B cell (primary cell): ENCODE measurements at regions not wholly inside any gene's neighbourhood (a gene's known extent, or its start where the extent isn't known, plus 50 kb on each side); places are given as distances from the start of the nearest gene placed in this dataset.

Experiments used
- ATAC-seq: fragments of 200-7000 bp; cut with Tn5 transposase; one replicate; pipeline ENCODE4 v1.10.0; 2021; ENCODE audit warnings: low read depth, mild to moderate bottlenecking, moderate number of reproducible peaks, moderate library complexity
- CTCF ChIA-PET: fragments of 350-600 bp; sonication (Branson Sonifier 250); formaldehyde crosslinking; loops from one replicate; lab custom pipeline; 2021; ENCODE audit warnings: antibody characterized with exemption, inconsistent platforms; lab: Charles Lee
- POLR2A ChIA-PET: fragments of 350-600 bp; sonication (Branson Sonifier 250); formaldehyde crosslinking; loops from one replicate; lab custom pipeline; 2021; ENCODE audit warnings: antibody characterized with exemption; lab: Charles Lee
- DNase-seq: peaks from one replicate; pipeline ENCODE4 v3.0.0; 2013
- H2AFZ ChIP-seq: 2 replicates; pipeline ENCODE4 v1.6.1; 2012; ENCODE audit warnings: mild to moderate bottlenecking, low read depth, low read length; ENCODE audit not compliant: insufficient read depth, poor library complexity, severe bottlenecking
- H3K27ac ChIP-seq, 2 donors: 1 replicate in 1 of 2; 2 replicates in 1 of 2; pipeline ENCODE4 v1.5.1; 2012 to 2013; ENCODE audit warnings: low read length in 2 of 2, mild to moderate bottlenecking in 2 of 2, moderate library complexity in 1 of 2
- H3K27me3 ChIP-seq, 4 experiments: fragments of 200-600 bp in 1 of 4; sonication (generic) in 1 of 4; replicated peaks in 1 of 4; 1 replicate in 2 of 4; 2 replicates in 2 of 4; pipeline versions ENCODE4 v1.6.1 to v1.7.0; 2013 to 2016; ENCODE audit warnings: low read length in 3 of 4, mild to moderate bottlenecking in 2 of 4, mixed read lengths in 1 of 4, moderate library complexity in 1 of 4; ENCODE audit not compliant: insufficient read depth in 4 of 4, control insufficient read depth in 3 of 4; ENCODE audit errors: control extremely low read depth in 1 of 4
- H3K36me3 ChIP-seq, 2 experiments: replicated peaks in 1 of 2; 1 replicate in 1 of 2; 2 replicates in 1 of 2; pipeline versions ENCODE4 v1.6.1 to v1.7.1; 2013; ENCODE audit warnings: low read length in 1 of 2; ENCODE audit not compliant: insufficient read depth in 2 of 2, control insufficient read depth in 1 of 2; ENCODE audit errors: control extremely low read depth in 1 of 2, extremely low read depth in 1 of 2
- H3K4me1 ChIP-seq, 2 donors: fragments of 200-600 bp in 1 of 2; sonication (generic) in 1 of 2; 1 replicate in 1 of 2; 2 replicates in 1 of 2; pipeline versions ENCODE4 v1.5.1 to v1.6.1; 2013 to 2017; ENCODE audit warnings: low read length in 2 of 2; ENCODE audit not compliant: control insufficient read depth in 2 of 2, insufficient read depth in 2 of 2
- H3K4me2 ChIP-seq: replicated peaks from 2 replicates; pipeline ENCODE3; 2012; ENCODE audit warnings: mild to moderate bottlenecking, low read depth, low read length; ENCODE audit not compliant: poor library complexity, severe bottlenecking
- H3K4me3 ChIP-seq, 5 experiments: fragments of 200-600 bp in 1 of 5; sonication (generic) in 1 of 5; 1 replicate in 3 of 5; 2 replicates in 2 of 5; pipeline versions ENCODE4 v1.5.1 to v1.7.0; 2011 to 2016; ENCODE audit warnings: low read length in 4 of 5, mild to moderate bottlenecking in 4 of 5, low read depth in 2 of 5, control low read depth in 1 of 5, moderate library complexity in 1 of 5; ENCODE audit not compliant: insufficient read depth in 1 of 5; ENCODE audit errors: control extremely low read depth in 1 of 5, extremely low read depth in 1 of 5
- H3K79me2 ChIP-seq: fragments of 200-600 bp; sonication (generic); one replicate; pipeline ENCODE4 v1.6.0; 2016; ENCODE audit warnings: low read length; ENCODE audit not compliant: control insufficient read depth, insufficient read depth
- H3K9ac ChIP-seq: fragments of 200-600 bp; sonication (generic); 2 replicates; pipeline ENCODE4 v1.6.1; 2017; ENCODE audit warnings: mild to moderate bottlenecking, low read length, moderate library complexity
- H3K9me3 ChIP-seq, 3 donors: one replicate each; pipeline versions ENCODE4 v1.6.1 to v1.7.1; 2013; ENCODE audit warnings: low read length in 2 of 3; ENCODE audit not compliant: control insufficient read depth in 2 of 3, insufficient read depth in 1 of 3; ENCODE audit errors: control extremely low read depth in 1 of 3
- H4K20me1 ChIP-seq: 2 replicates; pipeline ENCODE4 v1.6.0; 2012; ENCODE audit warnings: mild to moderate bottlenecking, low read length; ENCODE audit not compliant: insufficient read depth, control insufficient read depth, poor library complexity, severe bottlenecking
- H3K27ac Mint-ChIP-seq: one replicate; pipeline ENCODE4 v1.8.0; 2021; ENCODE audit warnings: mixed read lengths
- H3K27me3 Mint-ChIP-seq: one replicate; pipeline ENCODE4 v1.8.0; 2021; ENCODE audit warnings: mixed read lengths
- H3K4me1 Mint-ChIP-seq: one replicate; pipeline ENCODE4 v1.8.0; 2021; ENCODE audit warnings: mixed read lengths
- H3K4me3 Mint-ChIP-seq: one replicate; pipeline ENCODE4 v1.8.0; 2021; ENCODE audit warnings: mixed read lengths
- H3K9me3 Mint-ChIP-seq: one replicate; pipeline ENCODE4 v1.8.0; 2022; ENCODE audit warnings: mixed read lengths; ENCODE audit not compliant: insufficient read depth
- EZH2 ChIP-seq: IDR thresholded peaks from 2 replicates; pipeline ENCODE4 v1.6.1; 2012; ENCODE audit warnings: borderline replicate concordance, low read depth, mild to moderate bottlenecking, moderate library complexity, low read length; ENCODE audit not compliant: insufficient read depth, poor library complexity, severe bottlenecking
- WGBS: methylation state at CpG from one replicate; pipeline ENCODE4 v1.1.5; 2013; ENCODE audit warnings: missing lambda C conversion rate; ENCODE audit not compliant: insufficient coverage; 5-methylcytosine and 5-hydroxymethylcytosine counted together
- intact Hi-C: fragments of 100-400 bp; cut with micrococcal nuclease; formaldehyde crosslinking; loops from one replicate; pipeline ENCODE4 v1.10.0; 2022
- TF ChIP-seq, protein P1 (sequence below): fragments of 200-600 bp; IDR thresholded peaks from one replicate; pipeline ENCODE4 v1.8.0; 2022; ENCODE audit warnings: antibody characterized with exemption, mild to moderate bottlenecking

DNA sequence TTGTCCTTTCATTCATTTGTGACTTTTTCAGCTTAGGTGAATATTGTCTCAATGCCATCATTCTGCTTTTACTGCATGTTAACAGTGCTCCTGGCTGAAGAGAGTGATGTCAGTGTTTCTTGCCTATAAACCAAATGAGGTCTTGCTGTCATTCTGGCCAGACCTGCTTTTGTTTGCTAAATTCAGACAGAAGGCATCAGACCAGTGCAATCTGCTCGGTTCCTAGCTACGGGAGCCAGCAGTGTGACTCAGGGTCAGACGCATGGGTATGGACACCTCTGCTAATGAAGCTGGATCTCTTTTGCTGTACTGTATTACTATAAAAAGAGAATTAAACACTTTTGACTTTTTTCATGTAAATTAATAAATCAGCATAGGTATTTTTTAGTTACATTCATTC is 178.9 kb downstream of the TMEM182 start:
- H3K27ac Mint-ChIP-seq = no peak overlapping the region
- no peak for TF ChIP-seq EZH2
- TF ChIP-seq, protein P1, sequence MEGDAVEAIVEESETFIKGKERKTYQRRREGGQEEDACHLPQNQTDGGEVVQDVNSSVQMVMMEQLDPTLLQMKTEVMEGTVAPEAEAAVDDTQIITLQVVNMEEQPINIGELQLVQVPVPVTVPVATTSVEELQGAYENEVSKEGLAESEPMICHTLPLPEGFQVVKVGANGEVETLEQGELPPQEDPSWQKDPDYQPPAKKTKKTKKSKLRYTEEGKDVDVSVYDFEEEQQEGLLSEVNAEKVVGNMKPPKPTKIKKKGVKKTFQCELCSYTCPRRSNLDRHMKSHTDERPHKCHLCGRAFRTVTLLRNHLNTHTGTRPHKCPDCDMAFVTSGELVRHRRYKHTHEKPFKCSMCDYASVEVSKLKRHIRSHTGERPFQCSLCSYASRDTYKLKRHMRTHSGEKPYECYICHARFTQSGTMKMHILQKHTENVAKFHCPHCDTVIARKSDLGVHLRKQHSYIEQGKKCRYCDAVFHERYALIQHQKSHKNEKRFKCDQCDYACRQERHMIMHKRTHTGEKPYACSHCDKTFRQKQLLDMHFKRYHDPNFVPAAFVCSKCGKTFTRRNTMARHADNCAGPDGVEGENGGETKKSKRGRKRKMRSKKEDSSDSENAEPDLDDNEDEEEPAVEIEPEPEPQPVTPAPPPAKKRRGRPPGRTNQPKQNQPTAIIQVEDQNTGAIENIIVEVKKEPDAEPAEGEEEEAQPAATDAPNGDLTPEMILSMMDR = no peak
- ATAC-seq (no peak), DNase-seq (no peak)
- Histone ChIP-seq H3K4me1 (no peaks in the 10 kb centered on the region), H3K9ac (no peak overlapping the region), H2AFZ (no peak overlapping the region), H3K9me3 (no peaks in the 10 kb centered on the region), H3K27me3 (no peaks in the 10 kb centered on the region), H4K20me1 (no peaks in the 10 kb centered on the region), H3K36me3 (no peaks in the 10 kb centered on the region), H3K79me2 (no peaks in the 10 kb centered on the region), H3K4me3 (no peak overlapping the region), H3K27ac (no peak overlapping the region), H3K4me2 (no peak overlapping the region)
- ChIA-PET CTCF (no interaction called here), POLR2A (no interaction called here)
- intact Hi-C loops = no loop called here
- H3K4me3 Mint-ChIP-seq = no peak overlapping the region
- H3K27me3 Mint-ChIP-seq = no peaks in the 10 kb centered on the region
- no peaks in the 10 kb centered on the region for H3K4me1 Mint-ChIP-seq
- H3K9me3 Mint-ChIP-seq = no peaks in the 10 kb centered on the region
- WGBS = 74% methylated on average over 2 of the region's 3 CpGs

DNA sequence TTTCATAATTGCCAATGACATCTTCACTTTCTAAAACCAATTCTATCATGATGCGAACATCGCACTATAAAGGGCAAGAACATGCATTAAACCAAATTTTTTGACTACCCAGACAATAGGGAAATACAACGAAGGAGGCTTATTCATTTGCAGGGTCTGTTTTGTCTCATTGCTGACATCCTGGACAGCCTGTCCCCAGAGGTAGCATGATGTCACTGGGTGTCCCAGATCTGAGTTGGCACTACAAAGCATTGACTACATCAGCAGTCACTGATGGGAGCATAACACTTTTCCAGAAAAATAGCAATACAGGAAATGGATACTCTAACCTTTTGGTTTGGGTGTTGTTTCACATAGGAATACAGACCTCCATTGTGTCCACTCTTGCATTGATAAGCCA is 180.3 kb downstream of the TMEM182 start:
- no peak overlapping the region for H3K4me2 ChIP-seq
- no peaks in the 10 kb centered on the region for H3K4me1 ChIP-seq
- H3K4me3 Mint-ChIP-seq = no peak overlapping the region
- ChIA-PET CTCF (no interaction called here), POLR2A (no interaction called here)
- TF ChIP-seq, protein P1 = no peak
- TF ChIP-seq EZH2 = no peak
- no peaks in the 10 kb centered on the region for H3K27me3 ChIP-seq
- WGBS = 88% methylated on average over 3 of the region's 3 CpGs
- H3K27ac Mint-ChIP-seq = no peak overlapping the region
- H3K4me3 ChIP-seq = no peak overlapping the region
- no peaks in the 10 kb centered on the region for H4K20me1 ChIP-seq
- H3K9me3 ChIP-seq = no peaks in the 10 kb centered on the region
- no peaks in the 10 kb centered on the region for H3K27me3 Mint-ChIP-seq
- no peak for ATAC-seq
- H2AFZ ChIP-seq = no peak overlapping the region
- H3K79me2 ChIP-seq = no peaks in the 10 kb centered on the region
- no peak overlapping the region for H3K27ac ChIP-seq
- no peaks in the 10 kb centered on the region for H3K36me3 ChIP-seq
- intact Hi-C loops = no loop called here
- no peaks in the 10 kb centered on the region for H3K4me1 Mint-ChIP-seq
- H3K9me3 Mint-ChIP-seq = no peaks in the 10 kb centered on the region
- H3K9ac ChIP-seq = no peak overlapping the region
- no peak for DNase-seq
